Femur (tissue), 1 donor: ENCODE measurements at regions not wholly inside any gene's neighbourhood (a gene's known extent, or its start where the extent isn't known, plus 50 kb on each side); places are given as distances from the start of the nearest gene placed in this dataset.
"Not testable (repeated sequence)": the region's sequence is repeated elsewhere in the genome, so short reads cannot be mapped to it uniquely, and the experiment has no call there.

Experiments used
- DNase-seq: peaks from one replicate; pipeline ENCODE4 v3.0.0-alpha.2; 2017

GRCh38 chr15:23851921-23852320 is 164.8 kb upstream of the NDN start:
- no peak for DNase-seq

- DNase-seq: no peak
Observed at GRCh38 chr15:23853286-23853685, 166.2 kb upstream of the NDN start.

- DNase-seq: peak; percentile 21
Observed at GRCh38 chr15:23854203-23854911, 167.3 kb upstream of the NDN start.

- DNase-seq: peak; percentile 50
Observed at GRCh38 chr15:23854912-23855659, 168.0 kb upstream of the NDN start.

GRCh38 chr15:23855947-23856346 is 168.8 kb upstream of the NDN start:
- DNase-seq: no peak

GRCh38 chr15:23857028-23857641 is 170.0 kb upstream of the NDN start:
- peak; percentile 60 for DNase-seq

- no peak for DNase-seq
Observed at GRCh38 chr15:23859008-23859407, 171.9 kb upstream of the NDN start.

GRCh38 chr15:23860290-23861245 is 173.5 kb upstream of the NDN start:
- peak; percentile 27 for DNase-seq

GRCh38 chr15:23866832-23867231 is 179.7 kb upstream of the NDN start:
- no peak for DNase-seq

GRCh38 chr15:23869396-23869795 is 182.3 kb upstream of the NDN start:
- DNase-seq: peak; percentile 57

- DNase-seq: not testable (repeated sequence)
Observed at GRCh38 chr15:23873613-23874012, 186.5 kb upstream of the NDN start.

- DNase-seq: peak; percentile 47
Observed at GRCh38 chr15:23877502-23878412, 190.7 kb upstream of the NDN start.

- no peak for DNase-seq
Observed at GRCh38 chr15:23881291-23881690, 194.2 kb upstream of the NDN start.

- DNase-seq: no peak
Observed at GRCh38 chr15:23890218-23890617, 203.1 kb upstream of the NDN start.

- no peak for DNase-seq
Observed at GRCh38 chr15:23897091-23897490, 210.0 kb upstream of the NDN start.

GRCh38 chr15:23897531-23897930 is 210.4 kb upstream of the NDN start:
- DNase-seq: peak; percentile 38

- no peak for DNase-seq
Observed at GRCh38 chr15:23910030-23910429, 222.9 kb upstream of the NDN start.

GRCh38 chr15:23912191-23912590 is 225.1 kb upstream of the NDN start:
- no peak for DNase-seq

GRCh38 chr15:23913081-23913480 is 226.0 kb upstream of the NDN start:
- no peak for DNase-seq

- no peak for DNase-seq
Observed at GRCh38 chr15:23913635-23914034, 226.5 kb upstream of the NDN start.

- DNase-seq: no peak
Observed at GRCh38 chr15:23924686-23925085, 237.6 kb upstream of the NDN start.

GRCh38 chr15:23954931-23955330 is 267.8 kb upstream of the NDN start:
- DNase-seq: no peak
